Calu3 (cell line): ENCODE measurements at regions not wholly inside any gene's neighbourhood (a gene's known extent, or its start where the extent isn't known, plus 50 kb on each side); places are given as distances from the start of the nearest gene placed in this dataset.

Source experiments
- BruUV-seq: library from RNA; stranded (reverse); fragments of 400-500 nt; replicated peaks from 2 replicates; lab custom pipeline; 2021; lab: Mats Ljungman, UMichigan
- CTCF ChIA-PET: fragments of 300-600 bp; sonication (Branson Sonifier 250); formaldehyde crosslinking; loops from one replicate; lab custom pipeline; 2022; ENCODE audit warnings: antibody characterized with exemption; lab: Charles Lee
- DNase-seq: peaks from one replicate; pipeline ENCODE4 v3.0.0; 2022
- H3K27ac Mint-ChIP-seq: one replicate; pipeline ENCODE4 v1.8.0; 2022; ENCODE audit warnings: mixed read lengths; ENCODE audit not compliant: unreplicated experiment
- H3K27me3 Mint-ChIP-seq: one replicate; pipeline ENCODE4 v1.8.0; 2022; ENCODE audit warnings: mixed read lengths; ENCODE audit not compliant: unreplicated experiment
- H3K36me3 Mint-ChIP-seq: one replicate; pipeline ENCODE4 v1.8.0; 2022; ENCODE audit warnings: mild to moderate bottlenecking, moderate library complexity, mixed read lengths; ENCODE audit not compliant: insufficient read depth, unreplicated experiment
- H3K4me1 Mint-ChIP-seq: one replicate; pipeline ENCODE4 v1.8.0; 2022; ENCODE audit warnings: mild to moderate bottlenecking, low read depth, mixed read lengths; ENCODE audit not compliant: unreplicated experiment
- H3K4me3 Mint-ChIP-seq: one replicate; pipeline ENCODE4 v1.8.0; 2022; ENCODE audit warnings: mild to moderate bottlenecking, low read depth, moderate library complexity, mixed read lengths; ENCODE audit not compliant: unreplicated experiment
- H3K9me3 Mint-ChIP-seq: one replicate; pipeline ENCODE4 v1.8.0; 2022; ENCODE audit warnings: low read depth, mixed read lengths; ENCODE audit not compliant: unreplicated experiment
- CTCF ChIP-seq: fragments of 200-600 bp; IDR thresholded peaks from one replicate; pipeline ENCODE4 v1.8.0; 2022; ENCODE audit warnings: antibody characterized with exemption; ENCODE audit not compliant: unreplicated experiment
- intact Hi-C: fragments of 100-400 bp; cut with micrococcal nuclease; formaldehyde crosslinking; loops from one replicate; pipeline ENCODE4 v1.10.0; 2022; ENCODE audit not compliant: unreplicated experiment

- Mint-ChIP-seq H3K4me3 (no peak overlapping the region), H3K27me3 (peaks cover 24% of the 10 kb centered on the region), H3K36me3 (no peaks in the 10 kb centered on the region), H3K9me3 (no peaks in the 10 kb centered on the region), H3K27ac (no peak overlapping the region), H3K4me1 (no peaks in the 10 kb centered on the region)
- no peak for DNase-seq
- intact Hi-C loops: loop anchor here (10.0 kb wide), 1 partner anchor 303 kb away; no protein-coding TSS in a partner anchor
- CTCF ChIA-PET: no interaction called here
- BruUV-seq: no TSS peak
- TF ChIP-seq CTCF: no peak
These were observed 359.2 kb downstream of the PBX1 start for GRCh38 chr1:164918140-164918539.

GRCh38 chr1:164914208-164914607, 355.2 kb downstream of the PBX1 start:
- Mint-ChIP-seq H3K9me3 (no peaks in the 10 kb centered on the region), H3K27me3 (peaks cover 24% of the 10 kb centered on the region), H3K4me1 (no peaks in the 10 kb centered on the region), H3K36me3 (no peaks in the 10 kb centered on the region), H3K4me3 (no peak overlapping the region), H3K27ac (no peak overlapping the region)
- CTCF ChIA-PET: no interaction called here
- DNase-seq: no peak
- no peak for TF ChIP-seq CTCF
- no TSS peak for BruUV-seq
- intact Hi-C loops: loop anchor here (10.0 kb wide), 1 partner anchor 299 kb away; no protein-coding TSS in a partner anchor

- Mint-ChIP-seq H3K4me1 (no peaks in the 10 kb centered on the region), H3K36me3 (no peaks in the 10 kb centered on the region), H3K27me3 (peaks cover 24% of the 10 kb centered on the region), H3K27ac (no peak overlapping the region), H3K4me3 (no peak overlapping the region), H3K9me3 (peaks cover 2% of the 10 kb centered on the region)
- no peak for TF ChIP-seq CTCF
- intact Hi-C loops: loop anchor here (10.0 kb wide), 1 partner anchor 297 kb away; no protein-coding TSS in a partner anchor
- BruUV-seq: no TSS peak
- DNase-seq: no peak
- CTCF ChIA-PET: no interaction called here
These were observed 353.3 kb downstream of the PBX1 start for GRCh38 chr1:164912290-164912689.

GRCh38 chr1:164910671-164911070, 351.7 kb downstream of the PBX1 start:
- CTCF ChIA-PET: interaction anchor here (0.6 kb wide), 1 partner anchor 142 kb away, joined by 3 read pairs; no protein-coding TSS in a partner anchor
- Mint-ChIP-seq H3K9me3 (peaks cover 2% of the 10 kb centered on the region), H3K27me3 (peaks cover 11% of the 10 kb centered on the region), H3K27ac (no peak overlapping the region), H3K36me3 (no peaks in the 10 kb centered on the region), H3K4me3 (no peak overlapping the region), H3K4me1 (no peaks in the 10 kb centered on the region)
- no peak for TF ChIP-seq CTCF
- intact Hi-C loops: loop anchor here (10.0 kb wide), 1 partner anchor 296 kb away; no protein-coding TSS in a partner anchor
- BruUV-seq: no TSS peak
- no peak for DNase-seq
